ENCODE measurements at regions not wholly inside any gene's neighbourhood (a gene's known extent, or its start where the extent isn't known, plus 50 kb on each side); places are given as distances from the start of the nearest gene placed in this dataset.

DNA sequence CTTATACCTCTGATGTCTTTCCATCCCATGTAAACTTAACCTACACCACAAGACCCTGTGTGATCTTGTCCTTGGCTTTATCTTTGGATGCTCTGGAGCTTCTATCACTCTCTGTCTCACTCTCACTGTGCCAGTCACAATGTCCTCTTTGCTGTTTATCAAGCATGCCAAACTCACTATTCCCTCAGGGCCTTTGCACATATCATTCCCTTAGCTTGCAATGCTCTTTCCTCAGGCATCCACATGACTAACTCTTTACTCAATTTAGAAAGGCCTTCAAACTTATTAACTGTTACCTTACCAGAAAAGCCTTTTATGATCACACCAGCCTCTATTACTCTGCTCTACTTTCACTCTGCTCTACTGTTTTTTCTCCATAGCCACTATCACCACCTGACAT is 354.1 kb downstream of the RFC3 start:
- TF ChIP-seq CTCF (conservative IDR thresholded peaks at IDR 0.05; ENCODE audit: low read depth, low read length), result no peak
- no peak for TF ChIP-seq CEBPB (IDR thresholded peaks at IDR 0.05; ENCODE audit: low read depth, low read length)
- TF ChIP-seq MAZ (IDR thresholded peaks at IDR 0.05; ENCODE audit: borderline replicate concordance, low read depth, low read length), result no peak
- TF ChIP-seq MXI1 (IDR thresholded peaks at IDR 0.05; ENCODE audit: borderline replicate concordance, low read depth, low read length), result no peak
- TF ChIP-seq RAD21 (IDR thresholded peaks at IDR 0.05; ENCODE audit: low read length), result no peak
- TF ChIP-seq POLR2A (IDR thresholded peaks at IDR 0.05; ENCODE audit: low read depth, low read length), result no peak
- TF ChIP-seq FOS (IDR thresholded peaks at IDR 0.05; ENCODE audit: low read depth, low read length), result no peak
- TF ChIP-seq, protein P1, sequence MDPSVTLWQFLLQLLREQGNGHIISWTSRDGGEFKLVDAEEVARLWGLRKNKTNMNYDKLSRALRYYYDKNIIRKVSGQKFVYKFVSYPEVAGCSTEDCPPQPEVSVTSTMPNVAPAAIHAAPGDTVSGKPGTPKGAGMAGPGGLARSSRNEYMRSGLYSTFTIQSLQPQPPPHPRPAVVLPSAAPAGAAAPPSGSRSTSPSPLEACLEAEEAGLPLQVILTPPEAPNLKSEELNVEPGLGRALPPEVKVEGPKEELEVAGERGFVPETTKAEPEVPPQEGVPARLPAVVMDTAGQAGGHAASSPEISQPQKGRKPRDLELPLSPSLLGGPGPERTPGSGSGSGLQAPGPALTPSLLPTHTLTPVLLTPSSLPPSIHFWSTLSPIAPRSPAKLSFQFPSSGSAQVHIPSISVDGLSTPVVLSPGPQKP (IDR thresholded peaks at IDR 0.05; ENCODE audit: borderline replicate concordance, low read depth, low read length), result no peak

Data from IMR-90 (cell line).